ENCODE measurements at regions not wholly inside any gene's neighbourhood (a gene's known extent, or its start where the extent isn't known, plus 50 kb on each side); places are given as distances from the start of the nearest gene placed in this dataset.

DNA sequence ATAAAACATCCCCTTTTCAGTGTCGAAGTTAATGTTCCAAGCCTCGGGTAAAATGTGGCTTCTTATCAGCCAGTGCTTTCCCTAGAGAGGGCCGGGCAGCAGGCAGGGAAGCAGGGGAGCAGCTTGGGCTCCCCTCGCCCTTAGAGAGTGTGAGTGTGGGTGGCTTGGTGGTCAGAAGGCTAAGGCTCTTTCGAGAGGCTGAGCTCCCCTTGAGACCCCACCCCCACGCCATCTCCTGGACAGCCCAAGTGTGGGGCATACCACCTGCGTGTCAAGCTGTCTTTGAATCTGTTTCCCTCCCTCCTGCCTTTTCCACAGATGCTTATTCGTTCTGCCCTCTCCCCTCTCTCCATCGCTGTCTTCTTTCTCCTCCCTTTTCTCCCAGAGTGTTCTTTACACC is 95.1 kb upstream of the FOXP4 start:
- Histone ChIP-seq H3K9me3 (no peaks in the 10 kb centered on the region), H3K27me3 (no peaks in the 10 kb centered on the region), H3K36me3 (no peaks in the 10 kb centered on the region), H3K4me3 (no peak overlapping the region), H3K4me1 (peaks cover 0 to 6% (median 6%) of the 10 kb centered on the region in 4 donors), H3K27ac (no peak overlapping the region)
- DNase-seq, result no peak
- TF ChIP-seq, protein P1, sequence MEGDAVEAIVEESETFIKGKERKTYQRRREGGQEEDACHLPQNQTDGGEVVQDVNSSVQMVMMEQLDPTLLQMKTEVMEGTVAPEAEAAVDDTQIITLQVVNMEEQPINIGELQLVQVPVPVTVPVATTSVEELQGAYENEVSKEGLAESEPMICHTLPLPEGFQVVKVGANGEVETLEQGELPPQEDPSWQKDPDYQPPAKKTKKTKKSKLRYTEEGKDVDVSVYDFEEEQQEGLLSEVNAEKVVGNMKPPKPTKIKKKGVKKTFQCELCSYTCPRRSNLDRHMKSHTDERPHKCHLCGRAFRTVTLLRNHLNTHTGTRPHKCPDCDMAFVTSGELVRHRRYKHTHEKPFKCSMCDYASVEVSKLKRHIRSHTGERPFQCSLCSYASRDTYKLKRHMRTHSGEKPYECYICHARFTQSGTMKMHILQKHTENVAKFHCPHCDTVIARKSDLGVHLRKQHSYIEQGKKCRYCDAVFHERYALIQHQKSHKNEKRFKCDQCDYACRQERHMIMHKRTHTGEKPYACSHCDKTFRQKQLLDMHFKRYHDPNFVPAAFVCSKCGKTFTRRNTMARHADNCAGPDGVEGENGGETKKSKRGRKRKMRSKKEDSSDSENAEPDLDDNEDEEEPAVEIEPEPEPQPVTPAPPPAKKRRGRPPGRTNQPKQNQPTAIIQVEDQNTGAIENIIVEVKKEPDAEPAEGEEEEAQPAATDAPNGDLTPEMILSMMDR (IDR thresholded peaks at IDR 0.05), result no peak
- TF ChIP-seq POLR2AphosphoS5 (IDR thresholded peaks at IDR 0.05) (no peak), POLR2A (IDR thresholded peaks at IDR 0.05) (no peak), EP300 (IDR thresholded peaks at IDR 0.05) (no peak)
- ATAC-seq (ENCODE audit: low FRiP score in 2 of 2), result peak in 1 of 2 donors; percentile 32
- WGBS, 2 donors, result 60 to 78% methylated on average over 8 to 9 of the region's 9 CpGs

DNA sequence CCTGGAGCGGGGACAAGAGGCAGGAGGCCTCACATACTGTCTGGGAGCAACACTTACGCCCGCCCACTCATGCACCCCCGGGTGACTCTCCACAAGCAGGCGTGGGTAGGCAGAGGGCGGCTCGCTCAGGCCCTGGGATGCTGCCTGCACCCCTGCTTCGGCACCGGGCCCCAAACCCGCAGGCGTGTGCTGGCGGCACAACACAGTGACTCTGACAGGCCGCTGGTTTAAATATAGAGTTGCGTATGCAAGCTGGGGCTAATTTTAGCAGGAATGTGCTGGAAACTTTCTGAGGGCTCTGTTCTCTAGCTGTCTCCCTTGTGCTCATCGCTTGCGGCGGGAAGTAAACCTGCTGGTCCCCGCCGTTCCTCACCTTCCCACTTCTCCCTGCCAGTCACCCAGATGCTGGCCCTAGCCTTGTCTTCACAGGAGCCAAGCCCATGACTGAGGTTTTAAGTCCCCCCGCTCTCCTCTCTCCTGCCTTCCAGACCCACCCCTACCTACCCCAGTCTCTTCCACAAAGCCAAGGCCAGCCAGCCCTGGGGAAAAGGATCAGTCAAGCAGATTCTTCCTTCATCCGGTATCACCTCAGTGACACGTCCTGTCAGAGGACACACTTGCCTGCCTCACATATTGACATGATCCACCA is 94.5 kb upstream of the FOXP4 start:
- peak overlapping the region in 2 of 4 donors; percentile 26 to 52 for H3K27ac ChIP-seq
- no peaks in the 10 kb centered on the region for H3K27me3 ChIP-seq
- ATAC-seq (ENCODE audit: low FRiP score in 2 of 2) (peak; percentile 20 to 45), DNase-seq (peak in 1 of 2 donors; percentile 76)
- H3K4me3 ChIP-seq, result no peak overlapping the region
- H3K4me1 ChIP-seq, result peaks cover 0 to 6% (median 6%) of the 10 kb centered on the region in 4 donors
- 66 to 81% methylated on average over 10 to 21 of the region's 22 CpGs for WGBS, 2 donors
- no peaks in the 10 kb centered on the region for H3K9me3 ChIP-seq
- TF ChIP-seq EP300 (IDR thresholded peaks at IDR 0.05), result no peak
- TF ChIP-seq POLR2AphosphoS5 (IDR thresholded peaks at IDR 0.05), result no peak
- H3K36me3 ChIP-seq, result no peaks in the 10 kb centered on the region

DNA sequence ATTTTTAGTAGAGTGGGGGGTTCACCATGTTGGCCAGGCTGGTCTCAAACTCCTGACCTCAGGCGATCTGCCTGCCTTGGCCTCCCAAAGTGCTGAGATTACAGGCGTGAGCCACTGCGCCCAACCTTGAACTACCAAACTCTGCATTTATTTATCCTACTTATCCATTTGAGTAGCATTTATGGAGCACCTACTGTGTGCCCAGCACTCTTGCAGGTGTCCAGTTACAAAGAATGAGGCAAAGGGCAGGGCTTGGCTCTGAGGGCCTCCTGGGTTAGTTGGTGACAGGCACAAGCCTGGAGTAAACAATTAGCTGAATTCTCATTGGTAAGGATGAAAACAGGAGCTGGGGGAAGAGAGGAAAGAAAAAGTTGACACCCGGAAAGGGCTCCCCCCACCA is 93.4 kb upstream of the FOXP4 start:
- DNase-seq, result no peak
- Histone ChIP-seq H3K27ac (no peak overlapping the region), H3K27me3 (no peaks in the 10 kb centered on the region), H3K9me3 (no peaks in the 10 kb centered on the region), H3K4me3 (no peak overlapping the region), H3K4me1 (peaks cover 0 to 6% (median 6%) of the 10 kb centered on the region in 4 donors), H3K36me3 (no peaks in the 10 kb centered on the region)
- ATAC-seq (ENCODE audit: low FRiP score in 2 of 2), result no peak
- no peak for TF ChIP-seq POLR2AphosphoS5 (IDR thresholded peaks at IDR 0.05)
- 88 to 90% methylated on average over 4 of the region's 4 CpGs for WGBS, 2 donors

DNA sequence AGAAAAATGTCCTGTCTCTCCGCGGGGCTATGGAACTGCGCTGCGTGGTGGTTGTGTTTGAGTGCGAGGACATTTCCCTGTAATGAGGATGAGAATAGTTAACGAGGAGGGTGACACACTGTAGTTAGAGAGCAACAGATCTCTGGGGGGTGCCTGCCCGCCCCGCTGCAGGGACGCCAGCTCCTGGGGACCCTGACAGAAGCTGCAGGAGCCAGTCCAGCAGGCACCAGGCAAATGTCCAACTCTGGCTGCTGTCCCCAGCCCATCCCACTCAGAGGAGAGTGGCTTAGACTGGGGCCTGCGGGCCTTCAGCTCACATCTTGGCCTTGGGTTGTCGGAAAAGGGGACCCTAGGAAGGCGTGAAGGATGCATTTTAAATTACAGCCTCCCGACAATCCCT is 92.9 kb upstream of the FOXP4 start:
- WGBS, 2 donors, result 75 to 84% methylated on average over 13 of the region's 13 CpGs
- no peak overlapping the region for H3K27ac ChIP-seq
- no peak for ATAC-seq (ENCODE audit: low FRiP score in 2 of 2)

DNA sequence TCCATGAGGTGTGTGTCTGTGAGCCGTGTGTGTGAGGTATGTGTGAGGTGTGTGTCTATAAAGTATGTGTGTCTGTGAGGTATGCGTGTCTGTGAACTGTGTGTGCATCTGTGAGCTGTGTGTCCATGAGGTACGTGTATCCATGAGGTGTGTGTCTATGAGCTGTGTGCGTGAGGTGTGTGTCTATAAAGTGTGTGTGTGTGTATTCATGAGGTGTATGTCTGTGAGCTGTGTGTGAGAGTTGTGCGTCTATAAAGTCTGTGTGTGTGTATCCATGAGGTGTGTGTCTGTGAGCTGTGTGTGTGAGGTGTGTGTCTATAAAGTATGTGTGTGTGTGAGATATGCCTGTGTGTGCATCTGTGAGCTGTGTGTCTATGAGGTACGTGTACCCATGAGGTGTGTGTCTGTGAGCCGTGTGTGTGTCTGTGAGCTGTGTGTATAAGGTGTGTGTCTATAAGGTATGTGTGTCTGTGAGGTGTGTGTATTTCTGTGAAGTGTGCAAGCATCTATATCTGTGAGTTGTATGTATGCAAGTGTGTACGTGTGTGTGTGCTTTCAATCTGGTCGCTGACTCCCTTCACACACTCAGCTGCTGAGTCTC is 91.9 kb upstream of the FOXP4 start:
- ATAC-seq (ENCODE audit: low FRiP score in 2 of 2) (no peak), DNase-seq (no peak)
- WGBS, 2 donors, result 88 to 94% methylated on average over 9 of the region's 9 CpGs
- TF ChIP-seq EP300 (IDR thresholded peaks at IDR 0.05), result no peak
- no peak for TF ChIP-seq POLR2A (IDR thresholded peaks at IDR 0.05)
- TF ChIP-seq, protein P1 (IDR thresholded peaks at IDR 0.05), result no peak
- no peak for TF ChIP-seq POLR2AphosphoS5 (IDR thresholded peaks at IDR 0.05)
- H3K9me3 ChIP-seq, result no peaks in the 10 kb centered on the region
- no peaks in the 10 kb centered on the region for H3K27me3 ChIP-seq
- H3K27ac ChIP-seq, result no peak overlapping the region
- peaks cover 0 to 6% (median 6%) of the 10 kb centered on the region in 4 donors for H3K4me1 ChIP-seq
- no peaks in the 10 kb centered on the region for H3K36me3 ChIP-seq
- H3K4me3 ChIP-seq, result no peak overlapping the region

More for the DNA sequence above, 92.9 kb upstream of the FOXP4 start:
- Histone ChIP-seq H3K36me3 (no peaks in the 10 kb centered on the region), H3K27me3 (no peaks in the 10 kb centered on the region), H3K4me1 (peaks cover 0 to 6% (median 6%) of the 10 kb centered on the region in 4 donors), H3K4me3 (no peak overlapping the region), H3K9me3 (no peaks in the 10 kb centered on the region)
- TF ChIP-seq EP300 (IDR thresholded peaks at IDR 0.05) (no peak), POLR2AphosphoS5 (IDR thresholded peaks at IDR 0.05) (no peak), POLR2A (IDR thresholded peaks at IDR 0.05) (no peak)
- TF ChIP-seq, protein P1 (IDR thresholded peaks at IDR 0.05), result no peak
- no peak for DNase-seq

Data from upper lobe of left lung (tissue), 6 donors.